Keratinocyte (primary cell): ENCODE measurements at regions not wholly inside any gene's neighbourhood (a gene's known extent, or its start where the extent isn't known, plus 50 kb on each side); places are given as distances from the start of the nearest gene placed in this dataset.

ENCODE experiments used
- EZH2 ChIP-seq: IDR thresholded peaks from one replicate; pipeline ENCODE4 v1.6.1; 2012; ENCODE audit warnings: inconsistent platforms, mild to moderate bottlenecking, low read length, moderate library complexity
- TF ChIP-seq, protein P1 (sequence below), 3 experiments: IDR thresholded peaks in 1 of 3; conservative IDR thresholded peaks in 1 of 3; optimal IDR thresholded peaks in 1 of 3; 2 replicates in 2 of 3; 3 replicates in 1 of 3; pipeline versions ENCODE3 to v1.5.1; 2011; ENCODE audit warnings: low read length in 3 of 3, mild to moderate bottlenecking in 3 of 3, moderate library complexity in 2 of 3, control low read depth in 1 of 3, inconsistent platforms in 1 of 3; ENCODE audit not compliant: insufficient read depth in 2 of 3; ENCODE audit errors: extremely low read depth in 1 of 3

DNA sequence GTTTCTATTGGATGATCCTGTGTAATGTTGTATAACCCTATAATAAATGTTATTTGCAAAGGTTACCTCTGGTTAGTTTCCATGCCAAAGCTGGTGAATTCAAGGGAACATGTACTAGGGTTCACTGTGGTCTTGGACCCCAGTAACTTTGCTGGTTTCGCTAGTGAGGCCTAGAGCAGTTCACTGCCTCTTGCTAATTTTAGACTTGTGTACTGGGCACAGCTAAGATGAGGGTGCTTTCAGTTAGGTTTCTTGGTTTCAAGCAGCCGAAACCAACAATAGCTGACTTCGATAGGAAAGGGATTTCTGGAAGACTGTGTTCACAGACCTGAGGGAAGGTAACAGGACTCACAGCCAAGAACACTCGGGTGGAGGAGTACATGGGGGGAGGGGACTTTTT, 215.5 kb upstream of the BCOR start:
- TF ChIP-seq, protein P1, sequence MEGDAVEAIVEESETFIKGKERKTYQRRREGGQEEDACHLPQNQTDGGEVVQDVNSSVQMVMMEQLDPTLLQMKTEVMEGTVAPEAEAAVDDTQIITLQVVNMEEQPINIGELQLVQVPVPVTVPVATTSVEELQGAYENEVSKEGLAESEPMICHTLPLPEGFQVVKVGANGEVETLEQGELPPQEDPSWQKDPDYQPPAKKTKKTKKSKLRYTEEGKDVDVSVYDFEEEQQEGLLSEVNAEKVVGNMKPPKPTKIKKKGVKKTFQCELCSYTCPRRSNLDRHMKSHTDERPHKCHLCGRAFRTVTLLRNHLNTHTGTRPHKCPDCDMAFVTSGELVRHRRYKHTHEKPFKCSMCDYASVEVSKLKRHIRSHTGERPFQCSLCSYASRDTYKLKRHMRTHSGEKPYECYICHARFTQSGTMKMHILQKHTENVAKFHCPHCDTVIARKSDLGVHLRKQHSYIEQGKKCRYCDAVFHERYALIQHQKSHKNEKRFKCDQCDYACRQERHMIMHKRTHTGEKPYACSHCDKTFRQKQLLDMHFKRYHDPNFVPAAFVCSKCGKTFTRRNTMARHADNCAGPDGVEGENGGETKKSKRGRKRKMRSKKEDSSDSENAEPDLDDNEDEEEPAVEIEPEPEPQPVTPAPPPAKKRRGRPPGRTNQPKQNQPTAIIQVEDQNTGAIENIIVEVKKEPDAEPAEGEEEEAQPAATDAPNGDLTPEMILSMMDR (optimal IDR thresholded peaks at IDR 0.05 in 1 of 3, IDR thresholded peaks at IDR 0.05 in 1 of 3, conservative IDR thresholded peaks at IDR 0.05 in 1 of 3; ENCODE audit: extremely low read depth in 1 of 3, insufficient read depth in 2 of 3, low read length in 3 of 3): no peak
- no peak for TF ChIP-seq EZH2
